Subcutaneous abdominal adipose tissue (tissue), 5 donors: ENCODE measurements at regions not wholly inside any gene's neighbourhood (a gene's known extent, or its start where the extent isn't known, plus 50 kb on each side); places are given as distances from the start of the nearest gene placed in this dataset.
"Not testable (repeated sequence)": the region's sequence is repeated elsewhere in the genome, so short reads cannot be mapped to it uniquely, and the experiment has no call there.

ENCODE experiments used
- H3K27ac ChIP-seq: one replicate; pipeline ENCODE4 v1.7.0; 2013; ENCODE audit warnings: low read depth, mild to moderate bottlenecking, inconsistent platforms, low read length, moderate library complexity
- H3K27me3 ChIP-seq, 5 donors: one replicate each; pipeline ENCODE4 v1.7.0; 2013; ENCODE audit warnings: low read length in 5 of 5, inconsistent platforms in 1 of 5; ENCODE audit not compliant: control insufficient read depth in 5 of 5, insufficient read depth in 4 of 5
- H3K36me3 ChIP-seq, 5 donors: one replicate each; pipeline ENCODE4 v1.7.0; 2013; ENCODE audit warnings: low read length in 5 of 5; ENCODE audit not compliant: control insufficient read depth in 5 of 5, insufficient read depth in 5 of 5
- H3K4me1 ChIP-seq, 5 donors: one replicate each; pipeline ENCODE4 v1.7.0; 2013; ENCODE audit warnings: low read length in 5 of 5, mild to moderate bottlenecking in 3 of 5, moderate library complexity in 1 of 5; ENCODE audit not compliant: control insufficient read depth in 5 of 5, insufficient read depth in 5 of 5
- H3K4me3 ChIP-seq, 5 donors: one replicate each; pipeline ENCODE4 v1.7.0; 2013; ENCODE audit warnings: low read length in 5 of 5, low read depth in 1 of 5
- H3K9ac ChIP-seq, 5 donors: one replicate each; pipeline ENCODE4 v1.7.0; 2013; ENCODE audit warnings: low read length in 5 of 5, mild to moderate bottlenecking in 4 of 5, moderate library complexity in 3 of 5
- H3K9me3 ChIP-seq, 5 donors: one replicate each; pipeline ENCODE4 v1.7.0; 2013; ENCODE audit warnings: low read length in 5 of 5; ENCODE audit not compliant: control insufficient read depth in 5 of 5
- donor health status: healthy.
- donor health status: healthy.
- donor health status: healthy.
- donor health status: healthy.
- donor health status: healthy.

- Histone ChIP-seq H3K27ac (no peak overlapping the region), H3K4me1 (peaks cover 0 to 6% (median 0%) of the 10 kb centered on the region in 5 donors), H3K27me3 (peaks cover 0 to 2% (median 0%) of the 10 kb centered on the region in 5 donors), H3K36me3 (no peaks in the 10 kb centered on the region), H3K9ac (no peak overlapping the region), H3K4me3 (no peak overlapping the region), H3K9me3 (no peaks in the 10 kb centered on the region)
Observed at GRCh38 chr7:19369806-19370205, 224.6 kb upstream of the FERD3L start.

GRCh38 chr7:19369182-19369581 lies 224.0 kb upstream of the FERD3L start:
- Histone ChIP-seq H3K36me3 (no peaks in the 10 kb centered on the region), H3K9me3 (no peaks in the 10 kb centered on the region), H3K4me3 (no peak overlapping the region), H3K9ac (no peak overlapping the region), H3K27ac (no peak overlapping the region), H3K27me3 (peaks cover 0 to 2% (median 0%) of the 10 kb centered on the region in 5 donors), H3K4me1 (peaks cover 0 to 6% (median 0%) of the 10 kb centered on the region in 5 donors)

- no peaks in the 10 kb centered on the region for H3K36me3 ChIP-seq
- peak overlapping the region in 1 of 5 donors; percentile 23 for H3K4me3 ChIP-seq
- no peak overlapping the region for H3K9ac ChIP-seq
- no peak overlapping the region for H3K27ac ChIP-seq
- H3K4me1 ChIP-seq = peaks cover 0 to 6% (median 0%) of the 10 kb centered on the region in 5 donors
- H3K27me3 ChIP-seq = peaks cover 0 to 2% (median 0%) of the 10 kb centered on the region in 5 donors
- no peaks in the 10 kb centered on the region for H3K9me3 ChIP-seq
Observed at GRCh38 chr7:19368491-19368925, 223.3 kb upstream of the FERD3L start.

DNA sequence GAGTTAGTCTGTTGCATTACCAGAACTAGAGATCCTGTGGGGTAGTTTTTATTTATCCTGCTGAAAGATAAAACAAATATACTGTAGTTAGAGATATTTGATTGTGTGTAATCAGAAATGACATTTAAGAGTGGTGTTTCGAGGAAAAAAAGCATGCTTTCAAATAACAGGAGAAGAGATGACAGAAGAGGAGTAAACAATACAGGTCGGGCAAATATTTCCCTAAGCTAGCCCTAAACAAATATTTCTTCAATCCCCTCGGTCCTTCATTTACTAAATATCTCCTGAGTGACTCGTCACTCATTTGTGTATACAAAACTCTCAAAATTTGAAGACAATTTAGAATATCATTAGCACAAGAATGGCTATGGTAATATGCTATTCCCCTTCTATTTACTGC lies 219.7 kb upstream of the FERD3L start:
- H3K9ac ChIP-seq = no peak overlapping the region
- H3K36me3 ChIP-seq = no peaks in the 10 kb centered on the region
- H3K4me3 ChIP-seq = no peak overlapping the region
- H3K27me3 ChIP-seq = peaks cover 0 to 2% (median 0%) of the 10 kb centered on the region in 5 donors
- H3K4me1 ChIP-seq = peaks cover 0 to 6% (median 0%) of the 10 kb centered on the region in 5 donors
- H3K9me3 ChIP-seq = no peaks in the 10 kb centered on the region
- H3K27ac ChIP-seq = no peak overlapping the region

GRCh38 chr7:19362099-19362498 lies 216.9 kb upstream of the FERD3L start:
- Histone ChIP-seq H3K9ac (no peak overlapping the region), H3K4me3 (no peak overlapping the region), H3K4me1 (no peaks in the 10 kb centered on the region), H3K9me3 (no peaks in the 10 kb centered on the region), H3K36me3 (no peaks in the 10 kb centered on the region), H3K27me3 (no peaks in the 10 kb centered on the region), H3K27ac (no peak overlapping the region)

DNA sequence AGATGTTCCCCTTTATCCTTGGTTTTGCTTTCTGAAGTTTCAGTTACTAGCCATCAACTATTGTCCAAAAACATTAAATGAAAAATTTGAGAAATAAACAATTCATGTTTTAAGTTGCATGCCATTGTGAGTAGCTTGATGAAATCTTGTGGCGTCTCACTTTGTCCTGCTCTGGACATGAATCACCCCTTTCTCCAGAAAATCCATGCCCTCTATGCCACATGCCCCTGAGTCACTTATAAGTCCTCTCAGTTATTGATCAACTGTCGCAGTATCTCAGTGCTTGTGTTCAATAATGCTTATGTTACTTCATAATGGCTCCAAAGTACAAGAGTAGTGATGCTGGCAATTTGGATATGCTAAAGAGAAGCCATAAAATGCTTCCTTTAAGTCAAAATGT lies 208.0 kb upstream of the FERD3L start:
- H3K4me3 ChIP-seq = no peak overlapping the region
- no peaks in the 10 kb centered on the region for H3K4me1 ChIP-seq
- no peaks in the 10 kb centered on the region for H3K36me3 ChIP-seq
- H3K9ac ChIP-seq = no peak overlapping the region
- H3K27ac ChIP-seq = no peak overlapping the region
- H3K27me3 ChIP-seq = no peaks in the 10 kb centered on the region
- no peaks in the 10 kb centered on the region for H3K9me3 ChIP-seq

- Histone ChIP-seq H3K9ac (no peak overlapping the region), H3K9me3 (no peaks in the 10 kb centered on the region), H3K4me1 (no peaks in the 10 kb centered on the region), H3K4me3 (no peak overlapping the region), H3K27me3 (no peaks in the 10 kb centered on the region), H3K27ac (no peak overlapping the region), H3K36me3 (no peaks in the 10 kb centered on the region)
Observed at GRCh38 chr7:19352305-19352695, 207.1 kb upstream of the FERD3L start.

DNA sequence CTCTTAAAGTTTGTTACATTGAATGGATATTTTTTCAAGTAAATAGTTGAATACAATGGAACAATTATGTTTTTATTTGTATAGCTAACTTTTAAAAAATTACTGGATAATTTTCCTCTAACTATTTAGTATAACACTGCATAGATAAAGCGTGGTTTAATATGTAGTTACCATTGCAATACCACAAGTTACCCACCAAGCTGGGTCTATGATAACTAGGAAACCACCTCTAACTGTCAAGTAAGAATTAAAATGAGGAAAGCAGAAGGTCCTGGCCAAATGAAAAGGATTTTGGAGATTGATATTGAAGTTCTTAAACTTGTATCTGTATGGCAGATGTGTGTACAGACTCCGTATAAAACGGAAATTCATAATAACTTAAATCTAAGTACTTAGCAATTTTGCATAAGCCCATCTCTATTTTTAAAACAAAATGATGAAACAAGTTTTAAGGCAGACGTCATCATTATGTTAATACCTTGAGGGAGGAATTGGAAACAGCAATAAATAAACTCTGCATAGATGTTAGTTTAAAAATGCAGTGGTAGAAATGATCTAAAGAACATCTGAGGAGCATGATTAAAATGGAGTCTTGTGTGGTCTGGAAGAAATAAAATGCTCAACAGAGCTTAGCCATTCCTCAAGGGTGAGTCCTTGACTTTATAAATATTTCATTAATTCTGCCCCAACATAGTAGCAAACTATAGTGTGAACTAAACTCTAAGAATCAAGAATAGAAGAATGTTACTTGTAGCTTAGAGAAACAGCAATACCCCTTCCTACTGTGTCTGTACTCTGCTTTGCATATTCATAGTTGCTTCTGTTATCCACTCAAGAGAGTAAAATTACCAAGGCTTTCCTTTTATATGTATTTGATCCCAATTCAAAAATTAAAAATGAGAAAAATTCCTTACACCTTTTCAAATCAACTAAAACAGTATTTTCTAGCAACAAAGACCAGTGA lies 206.4 kb upstream of the FERD3L start:
- no peak overlapping the region for H3K9ac ChIP-seq

GRCh38 chr7:19339512-19339911 lies 194.3 kb upstream of the FERD3L start:
- H3K27ac ChIP-seq = no peak overlapping the region
- H3K9me3 ChIP-seq = peaks cover 0 to 7% (median 0%) of the 10 kb centered on the region in 5 donors
- no peaks in the 10 kb centered on the region for H3K4me1 ChIP-seq
- H3K4me3 ChIP-seq = no peak overlapping the region
- no peaks in the 10 kb centered on the region for H3K36me3 ChIP-seq
- H3K27me3 ChIP-seq = no peaks in the 10 kb centered on the region
- H3K9ac ChIP-seq = no peak overlapping the region

More for the DNA sequence above, 206.4 kb upstream of the FERD3L start:
- H3K9me3 ChIP-seq = no peaks in the 10 kb centered on the region
- no peaks in the 10 kb centered on the region for H3K36me3 ChIP-seq
- H3K27me3 ChIP-seq = no peaks in the 10 kb centered on the region
- no peak overlapping the region for H3K27ac ChIP-seq
- H3K4me1 ChIP-seq = no peaks in the 10 kb centered on the region
- H3K4me3 ChIP-seq = no peak overlapping the region

DNA sequence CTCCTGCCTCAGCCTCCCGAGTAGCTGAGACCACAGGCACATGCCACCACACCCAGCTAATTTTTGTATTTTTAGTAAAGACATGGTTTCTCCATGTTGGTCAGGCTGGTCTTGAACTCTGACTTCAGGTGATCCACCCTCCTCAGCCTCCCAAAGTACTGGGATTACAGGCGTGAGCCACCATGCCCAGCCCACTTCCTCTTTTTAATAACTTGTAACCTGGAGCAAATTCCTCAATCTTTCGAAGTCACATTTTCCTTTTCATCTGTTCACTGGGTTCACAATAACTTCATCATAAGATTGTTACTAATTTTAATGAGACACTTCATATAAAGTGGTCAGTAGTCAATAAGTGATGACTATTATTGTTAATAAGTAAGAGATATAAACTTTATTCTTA lies 193.3 kb upstream of the FERD3L start:
- H3K9me3 ChIP-seq, H3K27ac ChIP-seq, H3K36me3 ChIP-seq, H3K9ac ChIP-seq, H3K4me3 ChIP-seq, H3K27me3 ChIP-seq, H3K4me1 ChIP-seq: not testable (repeated sequence)
